Umbilical cord (tissue), 1 donor: ENCODE measurements at regions not wholly inside any gene's neighbourhood (a gene's known extent, or its start where the extent isn't known, plus 50 kb on each side); places are given as distances from the start of the nearest gene placed in this dataset.
"Not testable (repeated sequence)": the region's sequence is repeated elsewhere in the genome, so short reads cannot be mapped to it uniquely, and the experiment has no call there.

Experiments
- DNase-seq: peaks from one replicate; pipeline ENCODE4 v3.0.0-alpha.2; 2015; ENCODE audit warnings: low spot score

- no peak for DNase-seq
Measured at GRCh38 chr3:103966749-103967148, 1400.0 kb upstream of the ALCAM start.

GRCh38 chr3:103968131-103968530, 1398.6 kb upstream of the ALCAM start:
- DNase-seq: no peak

GRCh38 chr3:103968751-103969150, 1398.0 kb upstream of the ALCAM start:
- DNase-seq: no peak

- no peak for DNase-seq
Measured at GRCh38 chr3:103976931-103977339, 1389.8 kb upstream of the ALCAM start.

- no peak for DNase-seq
Measured at GRCh38 chr3:103977417-103977816, 1389.3 kb upstream of the ALCAM start.

GRCh38 chr3:103991461-103992115, 1375.1 kb upstream of the ALCAM start:
- no peak for DNase-seq

GRCh38 chr3:103992469-103992868, 1374.2 kb upstream of the ALCAM start:
- DNase-seq: no peak

GRCh38 chr3:104004956-104005355, 1361.8 kb upstream of the ALCAM start:
- DNase-seq: no peak

- no peak for DNase-seq
Measured at GRCh38 chr3:104005815-104006214, 1360.9 kb upstream of the ALCAM start.

- no peak for DNase-seq
Measured at GRCh38 chr3:104018541-104018940, 1348.2 kb upstream of the ALCAM start.

GRCh38 chr3:104031598-104031997, 1335.1 kb upstream of the ALCAM start:
- DNase-seq: no peak

- no peak for DNase-seq
Measured at GRCh38 chr3:104032283-104032682, 1334.4 kb upstream of the ALCAM start.

GRCh38 chr3:104040896-104041295, 1325.8 kb upstream of the ALCAM start:
- DNase-seq: no peak

GRCh38 chr3:104043001-104043543, 1323.6 kb upstream of the ALCAM start:
- DNase-seq: not testable (repeated sequence)

GRCh38 chr3:104044002-104044401, 1322.7 kb upstream of the ALCAM start:
- DNase-seq: no peak

GRCh38 chr3:104066658-104067057, 1300.1 kb upstream of the ALCAM start:
- DNase-seq: peak; percentile 30

GRCh38 chr3:104069114-104069513, 1297.6 kb upstream of the ALCAM start:
- DNase-seq: no peak

- no peak for DNase-seq
Measured at GRCh38 chr3:104070906-104071305, 1295.8 kb upstream of the ALCAM start.

GRCh38 chr3:104080088-104080626, 1286.6 kb upstream of the ALCAM start:
- DNase-seq: peak; percentile 26

- DNase-seq: no peak
Measured at GRCh38 chr3:104088738-104089137, 1278.0 kb upstream of the ALCAM start.

- not testable (repeated sequence) for DNase-seq
Measured at GRCh38 chr3:104089987-104090386, 1276.7 kb upstream of the ALCAM start.

GRCh38 chr3:104101736-104102135, 1265.0 kb upstream of the ALCAM start:
- DNase-seq: no peak

GRCh38 chr3:104102386-104102785, 1264.3 kb upstream of the ALCAM start:
- peak; percentile 35 for DNase-seq
